GM23338 (cell line): ENCODE measurements at regions not wholly inside any gene's neighbourhood (a gene's known extent, or its start where the extent isn't known, plus 50 kb on each side); places are given as distances from the start of the nearest gene placed in this dataset.

Experiments
- ATAC-seq: fragments of 200-7000 bp; cut with Tn5 transposase; 3 replicates; pipeline ENCODE4 v1.9.1; 2020
- DNase-seq: peaks from one replicate; pipeline ENCODE4 v3.0.0-alpha.2; 2015; ENCODE audit warnings: low spot score
- H2AFZ ChIP-seq: fragments of 200-600 bp; sonication (generic); 2 replicates; pipeline ENCODE4 v1.8.0; 2016; ENCODE audit warnings: antibody characterized with exemption, mild to moderate bottlenecking, moderate library complexity
- H3F3A ChIP-seq: fragments of 200-600 bp; sonication (generic); replicated peaks from 2 replicates; pipeline ENCODE4 v1.8.0; 2017; ENCODE audit warnings: antibody characterized with exemption, mixed run types, low read depth
- H3K27ac ChIP-seq: fragments of 200-600 bp; sonication (generic); 2 replicates; pipeline ENCODE4 v1.6.1; 2016; ENCODE audit warnings: low read depth
- H3K27me3 ChIP-seq: fragments of 200-600 bp; sonication (generic); 2 replicates; pipeline ENCODE4 v1.8.0; 2016; ENCODE audit warnings: mild to moderate bottlenecking, mixed run types, moderate library complexity; ENCODE audit not compliant: insufficient read depth
- H3K36me3 ChIP-seq: fragments of 200-600 bp; sonication (generic); 2 replicates; pipeline ENCODE4 v1.8.0; 2016; ENCODE audit warnings: mild to moderate bottlenecking; ENCODE audit not compliant: insufficient read depth
- H3K4me1 ChIP-seq: fragments of 200-600 bp; sonication (generic); 2 replicates; pipeline ENCODE4 v1.8.0; 2016; ENCODE audit warnings: mild to moderate bottlenecking, moderate library complexity; ENCODE audit not compliant: insufficient read depth
- H3K4me2 ChIP-seq: fragments of 200-600 bp; sonication (generic); 2 replicates; pipeline ENCODE4 v1.7.1; 2017; ENCODE audit warnings: mixed run types
- H3K4me3 ChIP-seq: fragments of 200-600 bp; sonication (generic); 2 replicates; pipeline ENCODE4 v1.6.1; 2016; ENCODE audit warnings: mixed run types
- H3K79me2 ChIP-seq: fragments of 200-600 bp; sonication (generic); replicated peaks from 2 replicates; pipeline ENCODE4 v1.8.0; 2017; ENCODE audit warnings: mild to moderate bottlenecking; ENCODE audit not compliant: insufficient read depth
- H3K9me2 ChIP-seq: fragments of 200-600 bp; sonication (generic); 2 replicates; pipeline ENCODE4 v1.8.0; 2017; ENCODE audit not compliant: insufficient read depth
- H4K20me1 ChIP-seq: fragments of 200-600 bp; sonication (generic); replicated peaks from 2 replicates; pipeline ENCODE4 v1.8.0; 2017; ENCODE audit warnings: mild to moderate bottlenecking; ENCODE audit not compliant: insufficient read depth
- H3K27ac Mint-ChIP-seq: 2 replicates; pipeline ENCODE4 v1.8.0; 2020; ENCODE audit warnings: inconsistent platforms, mild to moderate bottlenecking, moderate library complexity, mixed read lengths
- H3K27me3 Mint-ChIP-seq: 3 replicates; pipeline ENCODE4 v1.8.0; 2022; ENCODE audit warnings: low read depth, mild to moderate bottlenecking, moderate library complexity, mixed read lengths, inconsistent platforms; ENCODE audit not compliant: insufficient read depth, poor library complexity
- H3K36me3 Mint-ChIP-seq: 3 replicates; pipeline ENCODE4 v1.8.0; 2021; ENCODE audit warnings: low read depth, mild to moderate bottlenecking, inconsistent platforms, moderate library complexity, mixed read lengths
- H3K4me1 Mint-ChIP-seq: 3 replicates; pipeline ENCODE4 v1.8.0; 2020; ENCODE audit warnings: mild to moderate bottlenecking, inconsistent platforms, mixed read lengths
- H3K4me3 Mint-ChIP-seq: 3 replicates; pipeline ENCODE4 v1.8.0; 2021; ENCODE audit warnings: moderate library complexity, mild to moderate bottlenecking, inconsistent platforms, mixed read lengths
- H3K9me3 Mint-ChIP-seq: 3 replicates; pipeline ENCODE4 v1.8.0; 2020; ENCODE audit warnings: moderate library complexity, mild to moderate bottlenecking, inconsistent platforms, mixed read lengths
- CREB1 ChIP-seq: fragments of 250-450 bp; sonication (Bioruptor Pico); IDR thresholded peaks from 2 replicates; pipeline ENCODE4 v1.5.0; 2020; ENCODE audit warnings: low read depth, mild to moderate bottlenecking, moderate library complexity
- ETS1 ChIP-seq: IDR thresholded peaks from 2 replicates; pipeline ENCODE4 v1.6.1; 2016; ENCODE audit warnings: antibody characterized with exemption
- EZH2 ChIP-seq: fragments of 200-600 bp; sonication (generic); IDR thresholded peaks from one replicate; pipeline ENCODE4 v1.8.0; 2017; ENCODE audit warnings: antibody characterized with exemption, mild to moderate bottlenecking, low read depth; ENCODE audit not compliant: unreplicated experiment
- POLR2AphosphoS5 ChIP-seq: IDR thresholded peaks from 2 replicates; pipeline ENCODE4 v1.6.1; 2016; ENCODE audit warnings: antibody characterized with exemption, low read depth
- ZNF114 ChIP-seq: fragments of 250-450 bp; sonication (Bioruptor Pico); IDR thresholded peaks from 2 replicates; pipeline ENCODE4 v1.5.0; 2020; ENCODE audit warnings: mild to moderate bottlenecking, moderate library complexity
- ZNF462 ChIP-seq: fragments of 250-450 bp; sonication (Bioruptor Pico); IDR thresholded peaks from 2 replicates; pipeline ENCODE4 v1.5.0; 2020; ENCODE audit warnings: mild to moderate bottlenecking, moderate library complexity

- H2AFZ ChIP-seq, result no peak overlapping the region
- H3K79me2 ChIP-seq, result no peaks in the 10 kb centered on the region
- H4K20me1 ChIP-seq, result no peaks in the 10 kb centered on the region
- no peak overlapping the region for H3K4me3 ChIP-seq
- Mint-ChIP-seq H3K4me1 (no peaks in the 10 kb centered on the region), H3K36me3 (peaks cover 17% of the 10 kb centered on the region; the same call in 2 of the 3 replicates), H3K27me3 (no peaks in the 10 kb centered on the region), H3K9me3 (peaks cover 19% of the 10 kb centered on the region), H3K4me3 (no peak overlapping the region), H3K27ac (no peak overlapping the region)
- H3K9me2 ChIP-seq, result peaks cover 8% of the 10 kb centered on the region
- H3K4me2 ChIP-seq, result no peak overlapping the region
- ATAC-seq (no peak), DNase-seq (no peak)
- H3F3A ChIP-seq, result no peaks in the 10 kb centered on the region
- no peaks in the 10 kb centered on the region for H3K36me3 ChIP-seq
- H3K4me1 ChIP-seq, result no peaks in the 10 kb centered on the region
- H3K27me3 ChIP-seq, result no peaks in the 10 kb centered on the region
- no peak overlapping the region for H3K27ac ChIP-seq
- TF ChIP-seq POLR2AphosphoS5 (no peak), ZNF114 (CRISPR knock-in tag) (no peak), ZNF462 (CRISPR knock-in tag) (no peak), ETS1 (no peak), EZH2 (no peak), CREB1 (CRISPR knock-in tag) (no peak)
Observed at GRCh38 chr10:53239873-53240272, 467.3 kb upstream of the MBL2 start.
